GM12878 (cell line): ENCODE measurements at regions not wholly inside any gene's neighbourhood (a gene's known extent, or its start where the extent isn't known, plus 50 kb on each side); places are given as distances from the start of the nearest gene placed in this dataset.

Experiments
- ATAC-seq: fragments of 200-7000 bp; cut with Tn5 transposase; 3 replicates; pipeline ENCODE4 v1.9.1; 2020; ENCODE audit warnings: mild to moderate bottlenecking, moderate library complexity
- BruUV-seq: library from RNA; stranded (reverse); fragments of 400-500 nt; replicated peaks from 2 replicates; lab custom pipeline; 2021; lab: Mats Ljungman, UMichigan
- CTCF ChIA-PET: fragments of 300-600 bp; sonication (Branson Sonifier 250); formaldehyde crosslinking; extraction: SDS; loops from one replicate; lab custom pipeline; 2021; ENCODE audit warnings: inconsistent platforms; lab: Yijun Ruan, JAX
- POLR2A ChIA-PET: fragments of 350-600 bp; formaldehyde crosslinking; extraction: SDS; loops from one replicate; lab custom pipeline; 2021; ENCODE audit warnings: inconsistent platforms; lab: Charles Lee
- RAD21 ChIA-PET: fragments of 300-600 bp; sonication (Branson Sonifier 250); formaldehyde crosslinking; loops from one replicate; lab custom pipeline; 2023; ENCODE audit warnings: antibody characterized with exemption; ENCODE audit not compliant: unreplicated experiment; lab: Charles Lee
- SMC1A ChIA-PET: fragments of 300-600 bp; sonication (Branson Sonifier 250); formaldehyde crosslinking; loops from one replicate; lab custom pipeline; 2023; ENCODE audit not compliant: unreplicated experiment, uncharacterized antibody; lab: Charles Lee
- DNase-seq: peaks from one replicate; pipeline ENCODE4 v3.0.0-alpha.2; 2011; ENCODE audit warnings: low read depth, low spot score
- FAIRE-seq: peaks from 3 replicates; lab custom pipeline; 2011; peaks lifted over from hg19 to GRCh38; lab: Jason Lieb, UNC
- H2AFZ ChIP-seq: 2 replicates; pipeline ENCODE4 v1.6.0; 2011; ENCODE audit warnings: low read depth, low read length, control low read depth; ENCODE audit not compliant: control insufficient read depth
- H3K27ac ChIP-seq: 2 replicates; pipeline ENCODE4 v1.5.1; 2011; ENCODE audit warnings: control low read depth; ENCODE audit not compliant: control insufficient read depth, insufficient read depth
- H3K27me3 ChIP-seq, 2 experiments: replicated peaks in 1 of 2; 2 replicates each; pipeline versions ENCODE4 v1.6.0 to v1.6.1; 2011; ENCODE audit warnings: low read length in 1 of 2; ENCODE audit not compliant: control insufficient read depth in 2 of 2, insufficient read depth in 2 of 2
- H3K36me3 ChIP-seq, 2 experiments: 2 replicates each; pipeline ENCODE4 v1.5.1; 2011; ENCODE audit warnings: low read length in 1 of 2; ENCODE audit not compliant: control insufficient read depth in 2 of 2, insufficient read depth in 2 of 2
- H3K4me1 ChIP-seq: 2 replicates; pipeline ENCODE4 v1.6.1; 2011; ENCODE audit warnings: mild to moderate bottlenecking, low read length, moderate library complexity, mixed read lengths; ENCODE audit not compliant: control insufficient read depth, insufficient read depth
- H3K4me2 ChIP-seq: 2 replicates; pipeline ENCODE4 v1.6.0; 2011; ENCODE audit warnings: control low read depth; ENCODE audit not compliant: control insufficient read depth, insufficient read depth
- H3K4me3 ChIP-seq: fragments of 200-600 bp; sonication (generic); 2 replicates; pipeline ENCODE4 v1.5.1; 2016
- H3K79me2 ChIP-seq: 2 replicates; pipeline ENCODE4 v1.6.0; 2011; ENCODE audit warnings: low read length; ENCODE audit not compliant: control insufficient read depth, insufficient read depth
- H3K9ac ChIP-seq: 2 replicates; pipeline ENCODE4 v1.8.0; 2011; ENCODE audit warnings: low read length, control low read depth, mixed read lengths; ENCODE audit not compliant: control insufficient read depth, insufficient read depth
- H3K9me3 ChIP-seq: replicated peaks from 3 replicates; pipeline ENCODE4 v1.5.1; 2011; ENCODE audit warnings: mild to moderate bottlenecking, low read length; ENCODE audit not compliant: control insufficient read depth, insufficient read depth
- H4K20me1 ChIP-seq: 2 replicates; pipeline ENCODE4 v1.6.0; 2011; ENCODE audit not compliant: control insufficient read depth, insufficient read depth
- ATF2 ChIP-seq: IDR thresholded peaks from 2 replicates; pipeline ENCODE4 v1.6.1; 2012; ENCODE audit warnings: low read length, inconsistent platforms
- SMARCA5 ChIP-seq: fragments of 450-650 bp; IDR thresholded peaks from 2 replicates; pipeline ENCODE4 v1.6.1; 2017; ENCODE audit warnings: mild to moderate bottlenecking
- ZNF592 ChIP-seq: fragments of 450-650 bp; IDR thresholded peaks from 2 replicates; pipeline ENCODE4 v1.6.1; 2017; ENCODE audit warnings: mild to moderate bottlenecking, moderate library complexity
- WGBS: methylation state at CpG from one replicate; pipeline ENCODE4 v1.1.6; 2016; ENCODE audit warnings: low lambda C conversion rate; ENCODE audit not compliant: insufficient replicate concordance, insufficient coverage; ENCODE audit errors: missing lambda C conversion rate; 5-methylcytosine and 5-hydroxymethylcytosine counted together
- in situ Hi-C: fragments of 300-500 bp; cut with MboI; formaldehyde crosslinking; loops from 9 replicates; pipeline ENCODE4 v1.14.3; 2018; ENCODE audit warnings: mixed read lengths
- intact Hi-C: fragments of 100-400 bp; cut with micrococcal nuclease; formaldehyde crosslinking; loops from one replicate; pipeline ENCODE4 v1.14.2; 2022; ENCODE audit not compliant: unreplicated experiment

DNA sequence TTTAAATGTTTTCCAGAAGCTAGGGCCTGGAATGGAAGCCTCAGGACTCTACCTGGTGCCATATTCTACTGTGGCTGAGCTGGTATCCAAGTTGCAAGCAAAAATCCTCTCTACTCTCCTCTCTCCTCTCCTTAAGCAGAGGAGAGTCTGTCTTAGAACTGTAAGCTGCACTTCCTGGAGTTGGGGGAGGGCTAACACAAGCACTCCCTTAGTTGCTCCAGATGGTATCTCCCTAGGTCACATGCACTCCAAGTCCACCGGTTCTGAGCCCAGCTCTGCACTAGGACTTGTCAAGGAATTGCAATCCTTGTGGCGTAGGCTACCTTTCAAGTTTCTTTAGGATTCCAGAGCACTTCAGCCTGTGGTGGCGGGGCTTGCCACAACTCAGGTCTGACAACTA is 513.9 kb upstream of the RGMB start (continued):
- no peak for TF ChIP-seq ZNF592
- TF ChIP-seq, all 136 proteins: peak for 0

DNA sequence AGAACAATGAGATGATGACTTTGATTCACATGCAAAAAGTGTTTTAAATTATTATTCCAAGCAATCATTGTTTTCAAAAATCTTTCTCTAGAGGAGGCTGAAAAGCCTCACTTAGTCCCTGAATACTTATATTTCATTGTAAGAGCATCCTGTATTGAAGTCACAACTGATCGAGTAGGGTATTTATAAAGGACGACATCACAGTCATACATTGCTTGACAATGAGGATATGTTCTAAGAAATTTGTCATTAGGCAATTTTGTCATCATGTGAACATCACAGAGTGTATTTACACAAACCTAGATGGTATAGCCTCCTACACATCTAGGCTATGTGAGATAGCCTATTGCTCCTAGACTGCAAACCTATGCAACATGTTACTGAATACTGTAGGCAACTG is 510.4 kb upstream of the RGMB start:
- no peaks in the 10 kb centered on the region for H3K79me2 ChIP-seq
- ATAC-seq, result no peak
- ChIA-PET RAD21 (no interaction called here), SMC1A (no interaction called here), CTCF (no interaction called here), POLR2A (no interaction called here)
- no peaks in the 10 kb centered on the region for H3K36me3 ChIP-seq
- BruUV-seq, result no TSS peak
- H3K4me3 ChIP-seq, result no peak overlapping the region
- no peak for FAIRE-seq
- H4K20me1 ChIP-seq, result no peaks in the 10 kb centered on the region
- TF ChIP-seq ATF2 (no peak), SMARCA5 (no peak)
- H3K4me2 ChIP-seq, result no peak overlapping the region
- no peak for DNase-seq
- no peaks in the 10 kb centered on the region for H3K4me1 ChIP-seq
- H3K27me3 ChIP-seq, result no peaks in the 10 kb centered on the region
- intact Hi-C loops (no loop called here), in situ Hi-C loops (no loop called here)
- H2AFZ ChIP-seq, result no peak overlapping the region
- WGBS, result 36% methylated on average over 2 of the region's 2 CpGs
- H3K9me3 ChIP-seq, result no peaks in the 10 kb centered on the region
- no peak overlapping the region for H3K27ac ChIP-seq
- H3K9ac ChIP-seq, result no peak overlapping the region
